ENCODE measurements at regions not wholly inside any gene's neighbourhood (a gene's known extent, or its start where the extent isn't known, plus 50 kb on each side); places are given as distances from the start of the nearest gene placed in this dataset.
"Not testable (repeated sequence)": the region's sequence is repeated elsewhere in the genome, so short reads cannot be mapped to it uniquely, and the experiment has no call there.

- Mint-ChIP-seq H3K27ac (ENCODE audit: low read depth, unreplicated experiment) (no peak overlapping the region), H3K4me3 (ENCODE audit: unreplicated experiment) (no peak overlapping the region), H3K27me3 (ENCODE audit: insufficient read depth, unreplicated experiment) (peaks cover 2% of the 10 kb centered on the region), H3K9me3 (ENCODE audit: unreplicated experiment) (no peaks in the 10 kb centered on the region), H3K36me3 (ENCODE audit: insufficient read depth, unreplicated experiment) (no peaks in the 10 kb centered on the region), H3K4me1 (ENCODE audit: insufficient read depth, unreplicated experiment) (no peaks in the 10 kb centered on the region)
- DNase-seq (ENCODE audit: unreplicated experiment): no peak
- no TSS peak for BruUV-seq (replicated peaks)
- intact Hi-C loops (cut with micrococcal nuclease): no loop called here
- no peak for TF ChIP-seq CTCF (IDR thresholded peaks at IDR 0.05; ENCODE audit: unreplicated experiment)
- POLR2A ChIA-PET: no interaction called here
- CTCF ChIA-PET: no interaction called here
Observed at GRCh38 chr3:144482876-144483275, 511.3 kb downstream of the DIPK2A start.

- TF ChIP-seq CTCF (IDR thresholded peaks at IDR 0.05; ENCODE audit: unreplicated experiment): no peak
- intact Hi-C loops (cut with micrococcal nuclease): no loop called here
- no TSS peak for BruUV-seq (replicated peaks)
- Mint-ChIP-seq H3K9me3 (ENCODE audit: unreplicated experiment) (no peaks in the 10 kb centered on the region), H3K4me1 (ENCODE audit: insufficient read depth, unreplicated experiment) (no peaks in the 10 kb centered on the region), H3K27ac (ENCODE audit: low read depth, unreplicated experiment) (no peak overlapping the region), H3K36me3 (ENCODE audit: insufficient read depth, unreplicated experiment) (no peaks in the 10 kb centered on the region), H3K27me3 (ENCODE audit: insufficient read depth, unreplicated experiment) (no peaks in the 10 kb centered on the region), H3K4me3 (ENCODE audit: unreplicated experiment) (no peak overlapping the region)
- ChIA-PET POLR2A (no interaction called here), CTCF (no interaction called here)
- no peak for DNase-seq (ENCODE audit: unreplicated experiment)
Observed at GRCh38 chr3:144487011-144487410, 515.4 kb downstream of the DIPK2A start.

GRCh38 chr3:144488927-144489326 is 517.3 kb downstream of the DIPK2A start:
- H3K9me3 Mint-ChIP-seq (ENCODE audit: unreplicated experiment): no peaks in the 10 kb centered on the region
- BruUV-seq (replicated peaks): no TSS peak
- POLR2A ChIA-PET: interaction anchor here (0.6 kb wide), 1 partner anchor 549 kb away, joined by 3 read pairs; no protein-coding TSS in a partner anchor
- no peaks in the 10 kb centered on the region for H3K4me1 Mint-ChIP-seq (ENCODE audit: insufficient read depth, unreplicated experiment)
- H3K36me3 Mint-ChIP-seq (ENCODE audit: insufficient read depth, unreplicated experiment): no peaks in the 10 kb centered on the region
- no peak for DNase-seq (ENCODE audit: unreplicated experiment)
- no peaks in the 10 kb centered on the region for H3K27me3 Mint-ChIP-seq (ENCODE audit: insufficient read depth, unreplicated experiment)
- TF ChIP-seq CTCF (IDR thresholded peaks at IDR 0.05; ENCODE audit: unreplicated experiment): no peak
- CTCF ChIA-PET: no interaction called here
- intact Hi-C loops (cut with micrococcal nuclease): no loop called here
- no peak overlapping the region for H3K4me3 Mint-ChIP-seq (ENCODE audit: unreplicated experiment)
- no peak overlapping the region for H3K27ac Mint-ChIP-seq (ENCODE audit: low read depth, unreplicated experiment)

GRCh38 chr3:144491333-144491732 is 519.7 kb downstream of the DIPK2A start:
- Mint-ChIP-seq H3K4me3 (ENCODE audit: unreplicated experiment) (no peak overlapping the region), H3K4me1 (ENCODE audit: insufficient read depth, unreplicated experiment) (no peaks in the 10 kb centered on the region), H3K27me3 (ENCODE audit: insufficient read depth, unreplicated experiment) (no peaks in the 10 kb centered on the region), H3K27ac (ENCODE audit: low read depth, unreplicated experiment) (no peak overlapping the region), H3K36me3 (ENCODE audit: insufficient read depth, unreplicated experiment) (no peaks in the 10 kb centered on the region), H3K9me3 (ENCODE audit: unreplicated experiment) (no peaks in the 10 kb centered on the region)
- BruUV-seq (replicated peaks): no TSS peak
- CTCF ChIA-PET: no interaction called here
- TF ChIP-seq CTCF (IDR thresholded peaks at IDR 0.05; ENCODE audit: unreplicated experiment): no peak
- POLR2A ChIA-PET: no interaction called here
- intact Hi-C loops (cut with micrococcal nuclease): no loop called here
- no peak for DNase-seq (ENCODE audit: unreplicated experiment)

GRCh38 chr3:144494651-144495050 is 523.0 kb downstream of the DIPK2A start:
- POLR2A ChIA-PET: interaction anchor here (0.6 kb wide), 1 partner anchor 522 kb away, joined by 3 read pairs; no protein-coding TSS in a partner anchor
- H3K27me3 Mint-ChIP-seq (ENCODE audit: insufficient read depth, unreplicated experiment); H3K36me3 Mint-ChIP-seq (ENCODE audit: insufficient read depth, unreplicated experiment); CTCF ChIA-PET; H3K4me1 Mint-ChIP-seq (ENCODE audit: insufficient read depth, unreplicated experiment); DNase-seq (ENCODE audit: unreplicated experiment); BruUV-seq (replicated peaks); H3K9me3 Mint-ChIP-seq (ENCODE audit: unreplicated experiment); H3K4me3 Mint-ChIP-seq (ENCODE audit: unreplicated experiment); H3K27ac Mint-ChIP-seq (ENCODE audit: low read depth, unreplicated experiment); intact Hi-C loops (cut with micrococcal nuclease): not testable (repeated sequence)
